Endothelial cell of umbilical vein (primary cell): ENCODE measurements at regions not wholly inside any gene's neighbourhood (a gene's known extent, or its start where the extent isn't known, plus 50 kb on each side); places are given as distances from the start of the nearest gene placed in this dataset.

Experiments
- BruUV-seq: library from RNA; stranded (reverse); fragments of 400-500 nt; replicated peaks from 2 replicates; lab custom pipeline; 2021; lab: Mats Ljungman, UMichigan
- CTCF ChIA-PET: fragments of 300-600, 350-600 bp; sonication (Branson Sonifier 250); formaldehyde crosslinking; loops from one replicate; lab custom pipeline; 2021; ENCODE audit warnings: antibody characterized with exemption, inconsistent platforms; lab: Charles Lee
- POLR2A ChIA-PET: fragments of 300-600, 350-600 bp; sonication (Branson Sonifier 250); formaldehyde crosslinking; loops from one replicate; lab custom pipeline; 2021; ENCODE audit warnings: antibody characterized with exemption, inconsistent platforms; lab: Charles Lee
- DNase-seq: peaks from one replicate; pipeline ENCODE4 v3.0.0-alpha.2; 2011; ENCODE audit warnings: low read depth, low spot score
- FAIRE-seq: peaks from 2 replicates; lab custom pipeline; 2011; peaks lifted over from hg19 to GRCh38; lab: Jason Lieb, UNC
- H2AFZ ChIP-seq: 2 replicates; pipeline ENCODE4 v1.6.0; 2012; ENCODE audit warnings: low read depth, low read length, control low read depth, inconsistent platforms
- H3K27ac ChIP-seq: 2 replicates; pipeline ENCODE4 v1.5.1; 2011; ENCODE audit warnings: low read depth, mild to moderate bottlenecking, control low read depth, low read length, moderate library complexity; ENCODE audit not compliant: insufficient read depth
- H3K27me3 ChIP-seq, 2 experiments: 2 replicates each; pipeline versions ENCODE4 v1.6.0 to v1.6.1; 2011; ENCODE audit warnings: low read length in 2 of 2, mixed read lengths in 1 of 2; ENCODE audit not compliant: control insufficient read depth in 2 of 2, insufficient read depth in 2 of 2
- H3K36me3 ChIP-seq, 2 experiments: 2 replicates in 1 of 2; 3 replicates in 1 of 2; pipeline ENCODE4 v1.5.1; 2011; ENCODE audit warnings: low read length in 2 of 2, mild to moderate bottlenecking in 1 of 2, moderate library complexity in 1 of 2; ENCODE audit not compliant: control insufficient read depth in 2 of 2, insufficient read depth in 2 of 2; ENCODE audit errors: extremely low read depth in 1 of 2
- H3K4me1 ChIP-seq: 3 replicates; pipeline ENCODE4 v1.5.1; 2011; ENCODE audit warnings: mild to moderate bottlenecking, low read length; ENCODE audit not compliant: control insufficient read depth, insufficient read depth; ENCODE audit errors: extremely low read depth
- H3K4me2 ChIP-seq: 2 replicates; pipeline ENCODE4 v1.6.1; 2011; ENCODE audit warnings: low read length, control low read depth, mixed read lengths; ENCODE audit not compliant: insufficient read depth
- H3K4me3 ChIP-seq, 3 experiments: fragments of 200-600 bp in 1 of 3; sonication (generic), shearing (Covaris generic) in 1 of 3; replicated peaks in 1 of 3; 2 replicates each; pipeline ENCODE4 v1.5.1; 2011 to 2016; ENCODE audit warnings: control low read depth in 3 of 3, low read length in 3 of 3, mild to moderate bottlenecking in 2 of 3, inconsistent platforms in 1 of 3, low read depth in 1 of 3, moderate library complexity in 1 of 3; ENCODE audit not compliant: insufficient read depth in 1 of 3
- H3K79me2 ChIP-seq: 2 replicates; pipeline ENCODE4 v1.6.0; 2012; ENCODE audit warnings: low read length, inconsistent platforms; ENCODE audit not compliant: control insufficient read depth, insufficient read depth
- H3K9ac ChIP-seq: replicated peaks from 2 replicates; pipeline ENCODE3; 2011; ENCODE audit warnings: low read length, control low read depth; ENCODE audit not compliant: insufficient read depth; ENCODE audit errors: extremely low read depth
- H3K9me1 ChIP-seq: replicated peaks from 3 replicates; pipeline ENCODE4 v1.6.0; 2011; ENCODE audit warnings: mild to moderate bottlenecking, low read length; ENCODE audit not compliant: control insufficient read depth, insufficient read depth; ENCODE audit errors: extremely low read depth
- H3K9me3 ChIP-seq: replicated peaks from 2 replicates; pipeline ENCODE4 v1.5.1; 2012; ENCODE audit warnings: low read length, inconsistent platforms; ENCODE audit not compliant: control insufficient read depth, insufficient read depth
- H4K20me1 ChIP-seq: replicated peaks from 2 replicates; pipeline ENCODE3; 2011; ENCODE audit warnings: mild to moderate bottlenecking, low read length; ENCODE audit not compliant: control insufficient read depth, insufficient read depth; ENCODE audit errors: extremely low read depth
- CTCF ChIP-seq, 2 donors: IDR thresholded peaks; 1 replicate in 1 of 2; 2 replicates in 1 of 2; pipeline ENCODE4 v1.5.1; 2011; ENCODE audit warnings: low read length in 2 of 2, mild to moderate bottlenecking in 2 of 2, moderate library complexity in 2 of 2, control low read depth in 1 of 2, inconsistent platforms in 1 of 2, low read depth in 1 of 2; ENCODE audit not compliant: insufficient read depth in 1 of 2; ENCODE audit errors: extremely low read depth in 1 of 2
- EZH2 ChIP-seq: IDR thresholded peaks from 2 replicates; pipeline ENCODE4 v1.6.1; 2012; ENCODE audit warnings: borderline replicate concordance, low read depth, mild to moderate bottlenecking, moderate library complexity, low read length, inconsistent platforms; ENCODE audit not compliant: severe bottlenecking
- FOS ChIP-seq: IDR thresholded peaks from 2 replicates; pipeline ENCODE4 v1.6.1; 2011; ENCODE audit warnings: mild to moderate bottlenecking, low read length, moderate library complexity, borderline replicate concordance; ENCODE audit not compliant: insufficient read depth
- GATA2 ChIP-seq: IDR thresholded peaks from 2 replicates; pipeline ENCODE4 v1.7.0; 2011; ENCODE audit warnings: low read depth, mild to moderate bottlenecking, moderate library complexity, mixed read lengths, low read length; ENCODE audit not compliant: insufficient read length, insufficient read depth
- JUN ChIP-seq: IDR thresholded peaks from 2 replicates; pipeline ENCODE4 v1.6.1; 2011; ENCODE audit warnings: borderline replicate concordance, low read depth; ENCODE audit not compliant: insufficient read length, insufficient read depth
- MAX ChIP-seq: IDR thresholded peaks from 2 replicates; pipeline ENCODE4 v1.6.1; 2011; ENCODE audit not compliant: insufficient read depth, insufficient read length
- MYC ChIP-seq: IDR thresholded peaks from one replicate; pipeline ENCODE4 v1.6.1; 2011; ENCODE audit warnings: mild to moderate bottlenecking, low read depth, low read length
- POLR2A ChIP-seq: IDR thresholded peaks from 2 replicates; pipeline ENCODE4 v1.6.1; 2012; ENCODE audit warnings: low read depth, mild to moderate bottlenecking, control low read depth, low read length
- POLR2AphosphoS5 ChIP-seq: IDR thresholded peaks from 2 replicates; pipeline ENCODE4 v1.6.1; 2012; ENCODE audit warnings: low read depth, mild to moderate bottlenecking, control low read depth, low read length, moderate library complexity; ENCODE audit not compliant: insufficient read depth
- dilution Hi-C: fragments of 300-500 bp; cut with MboI; formaldehyde crosslinking; loops from one replicate; pipeline ENCODE4 v1.15.0; 2019; ENCODE audit warnings: low sequenced_read_pairs; ENCODE audit not compliant: extremely low pct_ligation_motif_present
- intact Hi-C: fragments of 100-400 bp; cut with micrococcal nuclease; formaldehyde crosslinking; loops from one replicate; pipeline ENCODE4 v1.10.0; 2022

GRCh38 chr18:53906681-53907080 lies 317.8 kb downstream of the MBD2 start:
- Histone ChIP-seq H3K36me3 (no peaks in the 10 kb centered on the region), H3K4me2 (no peak overlapping the region), H3K4me1 (no peaks in the 10 kb centered on the region), H3K9me1 (no peaks in the 10 kb centered on the region), H3K9ac (no peak overlapping the region), H3K79me2 (no peaks in the 10 kb centered on the region), H2AFZ (no peak overlapping the region), H3K27me3 (no peaks in the 10 kb centered on the region), H3K9me3 (no peaks in the 10 kb centered on the region), H4K20me1 (no peaks in the 10 kb centered on the region), H3K27ac (no peak overlapping the region), H3K4me3 (no peak overlapping the region)
- dilution Hi-C loops (no loop called here), intact Hi-C loops (no loop called here)
- TF ChIP-seq GATA2 = no peak
- no peak for TF ChIP-seq FOS
- TF ChIP-seq CTCF (IDR thresholded peaks at IDR 0.05; ENCODE audit: extremely low read depth in 1 of 2, insufficient read depth in 1 of 2, low read depth in 1 of 2, low read length in 2 of 2) = no peak
- no peak for TF ChIP-seq EZH2
- TF ChIP-seq MYC = no peak
- TF ChIP-seq POLR2A = no peak
- TF ChIP-seq JUN = no peak
- TF ChIP-seq POLR2AphosphoS5 = no peak
- TF ChIP-seq MAX = no peak
- ChIA-PET CTCF (no interaction called here), POLR2A (no interaction called here)
- BruUV-seq = no TSS peak
- DNase-seq (no peak), FAIRE-seq (no peak)
